ENCODE measurements at regions not wholly inside any gene's neighbourhood (a gene's known extent, or its start where the extent isn't known, plus 50 kb on each side); places are given as distances from the start of the nearest gene placed in this dataset.

GRCh38 chr6:90650041-90650940, 63.4 kb upstream of the MAP3K7 start:
- H3K9me3 ChIP-seq (ENCODE audit: control insufficient read depth, low read length): no peaks in the 10 kb centered on the region
- WGBS, 2 experiments: 90 to 93% methylated on average over 8 of the region's 8 CpGs
- no peak overlapping the region for H3K4me3 ChIP-seq (ENCODE audit: insufficient read depth, low read depth, low read length)
- H3K4me1 ChIP-seq (ENCODE audit: control insufficient read depth, insufficient read depth, low read length): no peaks in the 10 kb centered on the region
- H3K27me3 ChIP-seq (ENCODE audit: control insufficient read depth, insufficient read depth, low read length, poor library complexity, severe bottlenecking): no peaks in the 10 kb centered on the region
- no peaks in the 10 kb centered on the region for H3K36me3 ChIP-seq (ENCODE audit: control insufficient read depth, insufficient read depth, low read length)
- no peak overlapping the region for H3K27ac ChIP-seq (ENCODE audit: insufficient read depth, low read depth, low read length, poor library complexity, severe bottlenecking)

GRCh38 chr6:90648873-90649272, 62.0 kb upstream of the MAP3K7 start:
- no peak overlapping the region for H3K27ac ChIP-seq (ENCODE audit: insufficient read depth, low read depth, low read length, poor library complexity, severe bottlenecking)
- H3K4me1 ChIP-seq (ENCODE audit: control insufficient read depth, insufficient read depth, low read length): no peaks in the 10 kb centered on the region
- 87 to 94% methylated on average over 1 of the region's 1 CpG for WGBS, 2 experiments
- H3K36me3 ChIP-seq (ENCODE audit: control insufficient read depth, insufficient read depth, low read length): no peaks in the 10 kb centered on the region
- no peaks in the 10 kb centered on the region for H3K27me3 ChIP-seq (ENCODE audit: control insufficient read depth, insufficient read depth, low read length, poor library complexity, severe bottlenecking)
- H3K4me3 ChIP-seq (ENCODE audit: insufficient read depth, low read depth, low read length): no peak overlapping the region
- no peaks in the 10 kb centered on the region for H3K9me3 ChIP-seq (ENCODE audit: control insufficient read depth, low read length)

DNA sequence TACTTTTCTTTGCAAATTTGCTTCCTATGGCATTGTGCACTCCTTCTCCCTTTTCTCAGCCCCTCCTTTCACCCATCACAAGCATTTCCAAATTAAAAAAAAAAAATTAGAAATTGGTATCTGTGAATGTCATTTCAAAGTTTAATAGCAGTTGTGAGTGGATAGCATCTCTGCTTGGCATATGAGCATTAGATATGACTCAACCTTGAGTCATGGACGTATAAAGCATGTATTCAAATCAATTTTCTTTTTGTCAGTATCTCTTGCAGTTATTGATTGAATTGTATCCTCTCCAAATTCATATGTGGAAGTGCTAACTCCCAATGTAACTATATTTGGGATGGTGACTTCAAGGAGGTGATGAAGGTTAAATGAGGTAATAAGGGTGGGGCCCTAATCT, 60.1 kb upstream of the MAP3K7 start:
- Histone ChIP-seq H3K9me3 (ENCODE audit: control insufficient read depth, low read length) (no peaks in the 10 kb centered on the region), H3K4me1 (ENCODE audit: control insufficient read depth, insufficient read depth, low read length) (no peaks in the 10 kb centered on the region), H3K4me3 (ENCODE audit: insufficient read depth, low read depth, low read length) (no peak overlapping the region), H3K27me3 (ENCODE audit: control insufficient read depth, insufficient read depth, low read length, poor library complexity, severe bottlenecking) (no peaks in the 10 kb centered on the region), H3K27ac (ENCODE audit: insufficient read depth, low read depth, low read length, poor library complexity, severe bottlenecking) (no peak overlapping the region), H3K36me3 (ENCODE audit: control insufficient read depth, insufficient read depth, low read length) (no peaks in the 10 kb centered on the region)
- 60 to 100% methylated on average over 1 of the region's 1 CpG for WGBS, 2 experiments

DNA sequence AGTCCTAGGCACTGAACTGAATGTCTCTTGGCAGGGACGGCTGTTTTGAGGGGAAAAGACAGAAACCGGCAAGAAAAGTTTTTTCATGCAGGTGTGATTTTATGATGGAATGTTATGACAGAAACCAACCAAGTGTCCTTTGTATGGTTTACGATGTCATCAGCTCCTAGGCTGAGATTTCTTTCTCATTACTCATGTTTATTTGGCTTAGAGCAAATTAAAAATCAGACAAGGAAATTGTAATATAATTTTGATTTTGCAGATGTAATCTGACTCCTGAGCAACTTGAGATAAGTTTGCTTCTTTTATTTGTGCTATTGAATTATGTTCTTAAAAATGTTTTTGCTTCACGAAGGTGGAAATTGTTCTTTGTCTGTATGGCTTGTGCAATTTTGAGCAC, 58.8 kb upstream of the MAP3K7 start:
- no peaks in the 10 kb centered on the region for H3K27me3 ChIP-seq (ENCODE audit: control insufficient read depth, insufficient read depth, low read length, poor library complexity, severe bottlenecking)
- H3K9me3 ChIP-seq (ENCODE audit: control insufficient read depth, low read length): no peaks in the 10 kb centered on the region
- H3K4me3 ChIP-seq (ENCODE audit: insufficient read depth, low read depth, low read length): no peak overlapping the region
- no peaks in the 10 kb centered on the region for H3K4me1 ChIP-seq (ENCODE audit: control insufficient read depth, insufficient read depth, low read length)
- H3K27ac ChIP-seq (ENCODE audit: insufficient read depth, low read depth, low read length, poor library complexity, severe bottlenecking): no peak overlapping the region
- H3K36me3 ChIP-seq (ENCODE audit: control insufficient read depth, insufficient read depth, low read length): no peaks in the 10 kb centered on the region
- 93 to 95% methylated on average over 3 to 4 of the region's 4 CpGs for WGBS, 2 experiments

GRCh38 chr6:90644492-90644891, 57.6 kb upstream of the MAP3K7 start:
- H3K36me3 ChIP-seq (ENCODE audit: control insufficient read depth, insufficient read depth, low read length): no peaks in the 10 kb centered on the region
- WGBS, 2 experiments: 79 to 80% methylated on average over 2 of the region's 2 CpGs

GRCh38 chr6:90643381-90643780, 56.5 kb upstream of the MAP3K7 start:
- no peaks in the 10 kb centered on the region for H3K4me1 ChIP-seq (ENCODE audit: control insufficient read depth, insufficient read depth, low read length)
- no peaks in the 10 kb centered on the region for H3K9me3 ChIP-seq (ENCODE audit: control insufficient read depth, low read length)
- H3K4me3 ChIP-seq (ENCODE audit: insufficient read depth, low read depth, low read length): no peak overlapping the region
- H3K27me3 ChIP-seq (ENCODE audit: control insufficient read depth, insufficient read depth, low read length, poor library complexity, severe bottlenecking): no peaks in the 10 kb centered on the region
- WGBS, 2 experiments: 65 to 82% methylated on average over 2 of the region's 3 CpGs
- no peak overlapping the region for H3K27ac ChIP-seq (ENCODE audit: insufficient read depth, low read depth, low read length, poor library complexity, severe bottlenecking)
- H3K36me3 ChIP-seq (ENCODE audit: control insufficient read depth, insufficient read depth, low read length): no peaks in the 10 kb centered on the region

More at GRCh38 chr6:90644492-90644891, 57.6 kb upstream of the MAP3K7 start:
- no peaks in the 10 kb centered on the region for H3K9me3 ChIP-seq (ENCODE audit: control insufficient read depth, low read length)
- no peaks in the 10 kb centered on the region for H3K4me1 ChIP-seq (ENCODE audit: control insufficient read depth, insufficient read depth, low read length)
- H3K27ac ChIP-seq (ENCODE audit: insufficient read depth, low read depth, low read length, poor library complexity, severe bottlenecking): no peak overlapping the region
- H3K4me3 ChIP-seq (ENCODE audit: insufficient read depth, low read depth, low read length): no peak overlapping the region
- no peaks in the 10 kb centered on the region for H3K27me3 ChIP-seq (ENCODE audit: control insufficient read depth, insufficient read depth, low read length, poor library complexity, severe bottlenecking)

- H3K4me3 ChIP-seq (ENCODE audit: insufficient read depth, low read depth, low read length): no peak overlapping the region
- no peaks in the 10 kb centered on the region for H3K36me3 ChIP-seq (ENCODE audit: control insufficient read depth, insufficient read depth, low read length)
- H3K9me3 ChIP-seq (ENCODE audit: control insufficient read depth, low read length): no peaks in the 10 kb centered on the region
- WGBS, 2 experiments: 92 to 100% methylated on average over 2 of the region's 2 CpGs
- no peak overlapping the region for H3K27ac ChIP-seq (ENCODE audit: insufficient read depth, low read depth, low read length, poor library complexity, severe bottlenecking)
- no peaks in the 10 kb centered on the region for H3K4me1 ChIP-seq (ENCODE audit: control insufficient read depth, insufficient read depth, low read length)
- H3K27me3 ChIP-seq (ENCODE audit: control insufficient read depth, insufficient read depth, low read length, poor library complexity, severe bottlenecking): no peaks in the 10 kb centered on the region
These were observed 50.4 kb upstream of the MAP3K7 start for GRCh38 chr6:90637320-90637719.

Data from ectodermal cell (in vitro differentiated cells).